Ovary (tissue), 3 donors: ENCODE measurements at regions not wholly inside any gene's neighbourhood (a gene's known extent, or its start where the extent isn't known, plus 50 kb on each side); places are given as distances from the start of the nearest gene placed in this dataset.

Experiments used
- CTCF ChIP-seq, 3 donors: fragments of 450-650 bp in 2 of 3; fragments of 200-600 bp in 1 of 3; IDR thresholded peaks; one replicate each; pipeline versions ENCODE4 v1.5.1 to v1.8.0; 2016 to 2022; ENCODE audit warnings: antibody characterized with exemption in 3 of 3, mild to moderate bottlenecking in 1 of 3
- EP300 ChIP-seq: sonication (generic); formaldehyde crosslinking; IDR thresholded peaks from one replicate; pipeline ENCODE4 v1.6.1; 2017; ENCODE audit warnings: antibody characterized with exemption
- donor health status: DM: no; HTN: no; CAD: no.

- TF ChIP-seq CTCF (IDR thresholded peaks at IDR 0.05) (no peak), EP300 (no peak)
Measured at GRCh38 chr12:22879203-22879602, 254.2 kb downstream of the ETNK1 start.
